ENCODE measurements at regions not wholly inside any gene's neighbourhood (a gene's known extent, or its start where the extent isn't known, plus 50 kb on each side); places are given as distances from the start of the nearest gene placed in this dataset.

DNA sequence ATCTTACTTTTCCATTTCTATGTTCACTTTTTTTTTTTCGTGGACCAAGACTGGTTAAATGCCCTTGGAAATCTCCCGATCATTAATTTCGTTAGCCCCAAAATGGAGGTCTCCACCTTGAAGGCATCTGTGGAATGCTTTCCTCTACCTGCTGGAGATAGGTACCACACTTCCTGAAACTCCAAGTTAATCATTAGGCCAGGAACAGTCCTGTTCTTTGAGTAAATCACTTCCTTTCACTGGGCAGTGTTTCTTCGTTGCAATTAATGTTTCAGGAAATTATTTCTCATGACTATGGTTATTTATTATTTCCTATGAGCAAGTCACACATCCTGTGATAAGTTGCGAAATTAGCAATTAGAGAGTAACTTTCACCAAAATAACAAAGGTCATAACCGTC, 225.2 kb upstream of the LYPLAL1 start:
- Histone ChIP-seq H3K36me3 (replicated peaks; ENCODE audit: insufficient read depth, low read length) (no peaks in the 10 kb centered on the region), H3F3A (ENCODE audit: insufficient read depth, low read length) (no peaks in the 10 kb centered on the region), H3K27ac (ENCODE audit: low read length) (no peak overlapping the region), H3K4me3 (ENCODE audit: low read length) (no peak overlapping the region), H3K9me2 (replicated peaks; ENCODE audit: insufficient read depth, low read length) (no peaks in the 10 kb centered on the region), H3K4me2 (ENCODE audit: low read depth, low read length) (no peak overlapping the region), H3K9me3 (replicated peaks; ENCODE audit: insufficient read depth, low read length) (no peaks in the 10 kb centered on the region), H3K27me3 (replicated peaks; ENCODE audit: insufficient read depth, low read length) (no peaks in the 10 kb centered on the region), H3K79me2 (ENCODE audit: low read length) (no peaks in the 10 kb centered on the region), H3K9ac (ENCODE audit: low read length) (no peak overlapping the region), H2AFZ (ENCODE audit: low read length) (no peak overlapping the region), H3K4me1 (ENCODE audit: low read length) (no peaks in the 10 kb centered on the region), H4K20me1 (ENCODE audit: insufficient read depth, low read length) (no peaks in the 10 kb centered on the region)
- TF ChIP-seq, protein P1, sequence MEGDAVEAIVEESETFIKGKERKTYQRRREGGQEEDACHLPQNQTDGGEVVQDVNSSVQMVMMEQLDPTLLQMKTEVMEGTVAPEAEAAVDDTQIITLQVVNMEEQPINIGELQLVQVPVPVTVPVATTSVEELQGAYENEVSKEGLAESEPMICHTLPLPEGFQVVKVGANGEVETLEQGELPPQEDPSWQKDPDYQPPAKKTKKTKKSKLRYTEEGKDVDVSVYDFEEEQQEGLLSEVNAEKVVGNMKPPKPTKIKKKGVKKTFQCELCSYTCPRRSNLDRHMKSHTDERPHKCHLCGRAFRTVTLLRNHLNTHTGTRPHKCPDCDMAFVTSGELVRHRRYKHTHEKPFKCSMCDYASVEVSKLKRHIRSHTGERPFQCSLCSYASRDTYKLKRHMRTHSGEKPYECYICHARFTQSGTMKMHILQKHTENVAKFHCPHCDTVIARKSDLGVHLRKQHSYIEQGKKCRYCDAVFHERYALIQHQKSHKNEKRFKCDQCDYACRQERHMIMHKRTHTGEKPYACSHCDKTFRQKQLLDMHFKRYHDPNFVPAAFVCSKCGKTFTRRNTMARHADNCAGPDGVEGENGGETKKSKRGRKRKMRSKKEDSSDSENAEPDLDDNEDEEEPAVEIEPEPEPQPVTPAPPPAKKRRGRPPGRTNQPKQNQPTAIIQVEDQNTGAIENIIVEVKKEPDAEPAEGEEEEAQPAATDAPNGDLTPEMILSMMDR (IDR thresholded peaks at IDR 0.05; ENCODE audit: low read length), result no peak
- no peak for TF ChIP-seq EZH2phosphoT487 (IDR thresholded peaks at IDR 0.05; ENCODE audit: low read length)
- TF ChIP-seq EZH2 (optimal IDR thresholded peaks at IDR 0.05; ENCODE audit: low read depth, low read length), result no peak
- no peak for DNase-seq

DNA sequence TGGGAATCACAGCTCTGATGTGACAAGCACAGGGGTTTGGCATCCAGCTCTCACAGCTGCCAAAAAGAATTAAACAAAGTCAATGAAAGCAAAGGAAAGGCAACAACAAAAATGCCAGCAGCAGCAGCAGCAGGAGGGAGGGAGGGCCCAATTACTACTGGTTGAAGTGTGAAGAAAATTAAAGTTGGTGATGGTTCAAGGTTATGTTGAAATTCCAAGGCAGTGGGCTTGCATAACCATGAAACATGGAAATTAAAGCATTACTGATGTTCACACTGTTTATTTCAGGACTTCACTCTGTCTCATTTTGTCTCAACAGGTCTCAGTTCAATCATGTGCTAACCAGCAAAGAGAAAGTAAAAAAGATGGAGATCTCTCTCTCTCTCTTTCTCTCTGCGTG, 220.3 kb upstream of the LYPLAL1 start:
- no peak for DNase-seq
- Histone ChIP-seq H4K20me1 (ENCODE audit: insufficient read depth, low read length) (no peaks in the 10 kb centered on the region), H2AFZ (ENCODE audit: low read length) (no peak overlapping the region), H3K4me3 (ENCODE audit: low read length) (no peak overlapping the region), H3F3A (ENCODE audit: insufficient read depth, low read length) (no peaks in the 10 kb centered on the region), H3K79me2 (ENCODE audit: low read length) (no peaks in the 10 kb centered on the region), H3K4me2 (ENCODE audit: low read depth, low read length) (no peak overlapping the region), H3K4me1 (ENCODE audit: low read length) (no peaks in the 10 kb centered on the region), H3K9me3 (replicated peaks; ENCODE audit: insufficient read depth, low read length) (no peaks in the 10 kb centered on the region), H3K9me2 (replicated peaks; ENCODE audit: insufficient read depth, low read length) (no peaks in the 10 kb centered on the region), H3K27ac (ENCODE audit: low read length) (no peak overlapping the region), H3K9ac (ENCODE audit: low read length) (no peak overlapping the region), H3K36me3 (replicated peaks; ENCODE audit: insufficient read depth, low read length) (no peaks in the 10 kb centered on the region), H3K27me3 (replicated peaks; ENCODE audit: insufficient read depth, low read length) (no peaks in the 10 kb centered on the region)
- TF ChIP-seq EZH2phosphoT487 (IDR thresholded peaks at IDR 0.05; ENCODE audit: low read length) (no peak), EZH2 (optimal IDR thresholded peaks at IDR 0.05; ENCODE audit: low read depth, low read length) (no peak)
- TF ChIP-seq, protein P1 (IDR thresholded peaks at IDR 0.05; ENCODE audit: low read length), result no peak

DNA sequence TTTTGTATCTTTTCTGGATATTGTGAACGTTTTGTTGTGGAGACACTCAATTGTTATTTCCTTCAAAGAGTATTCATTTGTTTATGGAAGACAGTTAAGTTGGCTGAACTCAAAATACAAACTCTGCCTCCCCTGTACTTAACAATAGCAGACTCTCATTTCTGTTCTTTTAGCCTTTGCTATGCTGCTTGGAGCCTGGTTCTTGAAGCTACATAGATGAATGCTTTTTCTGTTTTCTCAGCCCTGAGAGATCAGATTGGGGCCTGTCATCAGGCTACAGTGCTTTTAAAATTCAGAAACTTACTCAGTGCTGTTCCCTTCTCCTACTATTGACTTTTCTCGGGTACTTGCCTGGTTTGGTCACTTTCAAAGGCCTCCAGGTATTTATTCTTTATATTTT, 215.7 kb upstream of the LYPLAL1 start:
- Histone ChIP-seq H3K4me3 (ENCODE audit: low read length) (no peak overlapping the region), H3K27ac (ENCODE audit: low read length) (no peak overlapping the region), H3F3A (ENCODE audit: insufficient read depth, low read length) (no peaks in the 10 kb centered on the region), H3K79me2 (ENCODE audit: low read length) (no peaks in the 10 kb centered on the region), H3K4me1 (ENCODE audit: low read length) (no peaks in the 10 kb centered on the region), H3K36me3 (replicated peaks; ENCODE audit: insufficient read depth, low read length) (no peaks in the 10 kb centered on the region), H3K9me3 (replicated peaks; ENCODE audit: insufficient read depth, low read length) (no peaks in the 10 kb centered on the region), H3K4me2 (ENCODE audit: low read depth, low read length) (no peak overlapping the region), H2AFZ (ENCODE audit: low read length) (no peak overlapping the region), H3K27me3 (replicated peaks; ENCODE audit: insufficient read depth, low read length) (no peaks in the 10 kb centered on the region), H3K9ac (ENCODE audit: low read length) (no peak overlapping the region), H4K20me1 (ENCODE audit: insufficient read depth, low read length) (no peaks in the 10 kb centered on the region), H3K9me2 (replicated peaks; ENCODE audit: insufficient read depth, low read length) (no peaks in the 10 kb centered on the region)
- TF ChIP-seq EZH2 (optimal IDR thresholded peaks at IDR 0.05; ENCODE audit: low read depth, low read length) (no peak), EZH2phosphoT487 (IDR thresholded peaks at IDR 0.05; ENCODE audit: low read length) (no peak)
- TF ChIP-seq, protein P1 (IDR thresholded peaks at IDR 0.05; ENCODE audit: low read length), result no peak
- no peak for DNase-seq

Data from MM.1S (cell line).